Glutamatergic neuron (in vitro differentiated cells): ENCODE measurements at regions not wholly inside any gene's neighbourhood (a gene's known extent, or its start where the extent isn't known, plus 50 kb on each side); places are given as distances from the start of the nearest gene placed in this dataset.

Source experiments
- DNase-seq: peaks from one replicate; pipeline ENCODE4 v3.0.0; 2022
- H3K27ac Mint-ChIP-seq: one replicate; pipeline ENCODE4 v1.8.0; 2020; ENCODE audit warnings: mild to moderate bottlenecking, mixed read lengths, inconsistent platforms; ENCODE audit not compliant: unreplicated experiment
- H3K27me3 Mint-ChIP-seq: one replicate; pipeline ENCODE4 v1.8.0; 2020; ENCODE audit warnings: mild to moderate bottlenecking, moderate library complexity, mixed read lengths, inconsistent platforms; ENCODE audit not compliant: unreplicated experiment
- H3K36me3 Mint-ChIP-seq: one replicate; pipeline ENCODE4 v1.8.0; 2020; ENCODE audit warnings: mild to moderate bottlenecking, mixed read lengths, inconsistent platforms; ENCODE audit not compliant: unreplicated experiment
- H3K4me1 Mint-ChIP-seq: one replicate; pipeline ENCODE4 v1.8.0; 2020; ENCODE audit warnings: mild to moderate bottlenecking, low read depth, mixed read lengths, inconsistent platforms; ENCODE audit not compliant: unreplicated experiment
- H3K4me3 Mint-ChIP-seq: one replicate; pipeline ENCODE4 v1.8.0; 2020; ENCODE audit warnings: mild to moderate bottlenecking, mixed read lengths, inconsistent platforms; ENCODE audit not compliant: unreplicated experiment
- H3K9me3 Mint-ChIP-seq: one replicate; pipeline ENCODE4 v1.8.0; 2020; ENCODE audit warnings: mild to moderate bottlenecking, moderate library complexity, mixed read lengths, inconsistent platforms; ENCODE audit not compliant: unreplicated experiment
- CTCF ChIP-seq: fragments of 200-600 bp; sonication (generic); IDR thresholded peaks from one replicate; pipeline ENCODE4 v1.5.0; 2021; ENCODE audit not compliant: partially characterized antibody, unreplicated experiment

GRCh38 chr3:89682556-89682955 is 575.1 kb downstream of the EPHA3 start:
- peaks cover 14% of the 10 kb centered on the region for H3K9me3 Mint-ChIP-seq
- no peak for TF ChIP-seq CTCF
- DNase-seq = no peak
- no peak overlapping the region for H3K4me3 Mint-ChIP-seq
- peaks cover 10% of the 10 kb centered on the region for H3K27me3 Mint-ChIP-seq
- no peak overlapping the region for H3K27ac Mint-ChIP-seq
- H3K36me3 Mint-ChIP-seq = no peaks in the 10 kb centered on the region
- H3K4me1 Mint-ChIP-seq = peaks cover 26% of the 10 kb centered on the region

GRCh38 chr3:89685731-89686130 is 578.3 kb downstream of the EPHA3 start:
- peak; percentile 27 for DNase-seq
- H3K4me1 Mint-ChIP-seq = peaks cover 26% of the 10 kb centered on the region
- H3K9me3 Mint-ChIP-seq = peaks cover 14% of the 10 kb centered on the region
- peak overlapping the region; percentile 96 for H3K27ac Mint-ChIP-seq
- H3K36me3 Mint-ChIP-seq = no peaks in the 10 kb centered on the region
- H3K4me3 Mint-ChIP-seq = peak overlapping the region; percentile 61
- no peak for TF ChIP-seq CTCF
- peaks cover 10% of the 10 kb centered on the region for H3K27me3 Mint-ChIP-seq

- Mint-ChIP-seq H3K27me3 (peaks cover 5% of the 10 kb centered on the region), H3K36me3 (no peaks in the 10 kb centered on the region), H3K4me1 (peaks cover 11% of the 10 kb centered on the region), H3K9me3 (peaks cover 6% of the 10 kb centered on the region), H3K4me3 (no peak overlapping the region), H3K27ac (no peak overlapping the region)
- no peak for TF ChIP-seq CTCF
- DNase-seq = no peak
Observed at GRCh38 chr3:89690646-89691045, 583.2 kb downstream of the EPHA3 start.

- no peak for DNase-seq
- no peak overlapping the region for H3K27ac Mint-ChIP-seq
- no peaks in the 10 kb centered on the region for H3K4me1 Mint-ChIP-seq
- no peak overlapping the region for H3K4me3 Mint-ChIP-seq
- TF ChIP-seq CTCF = no peak
- H3K36me3 Mint-ChIP-seq = no peaks in the 10 kb centered on the region
- no peaks in the 10 kb centered on the region for H3K27me3 Mint-ChIP-seq
- no peaks in the 10 kb centered on the region for H3K9me3 Mint-ChIP-seq
Observed at GRCh38 chr3:89692601-89693000, 585.2 kb downstream of the EPHA3 start.

GRCh38 chr3:89697321-89697916 is 590.0 kb downstream of the EPHA3 start:
- Mint-ChIP-seq H3K27me3 (no peaks in the 10 kb centered on the region), H3K9me3 (peaks cover 3% of the 10 kb centered on the region), H3K36me3 (peaks cover 11% of the 10 kb centered on the region), H3K27ac (no peak overlapping the region), H3K4me1 (no peaks in the 10 kb centered on the region), H3K4me3 (no peak overlapping the region)
- DNase-seq = no peak
- no peak for TF ChIP-seq CTCF
